Lower leg skin (tissue), 4 donors: ENCODE measurements at regions not wholly inside any gene's neighbourhood (a gene's known extent, or its start where the extent isn't known, plus 50 kb on each side); places are given as distances from the start of the nearest gene placed in this dataset.

Experiments
- DNase-seq, 2 donors: peaks; one replicate each; pipeline ENCODE4 v3.0.0-alpha.2; 2019; ENCODE audit warnings: low spot score in 2 of 2
- H3K4me3 ChIP-seq: fragments of 200-600 bp; sonication (generic); 2 replicates; pipeline ENCODE4 v1.5.1; 2017; ENCODE audit warnings: mild to moderate bottlenecking, low read depth; ENCODE audit not compliant: poor library complexity, severe bottlenecking
- CTCF ChIP-seq, 3 donors: fragments of 450-650 bp; IDR thresholded peaks; one replicate each; pipeline ENCODE4 v1.5.1; 2016; ENCODE audit warnings: antibody characterized with exemption in 3 of 3, mild to moderate bottlenecking in 3 of 3, moderate library complexity in 2 of 3
- POLR2A ChIP-seq, 2 donors: fragments of 450-650 bp; IDR thresholded peaks; one replicate each; pipeline ENCODE4 v1.6.1; 2016 to 2017; ENCODE audit warnings: antibody characterized with exemption in 2 of 2, mild to moderate bottlenecking in 1 of 2, moderate library complexity in 1 of 2
- WGBS, 2 donors: methylation state at CpG; one replicate each; pipeline ENCODE4 v1.1.5; 2018; 5-methylcytosine and 5-hydroxymethylcytosine counted together
- intact Hi-C: fragments of 100-400 bp; cut with DNase I; formaldehyde crosslinking; loops from one replicate; pipeline ENCODE4 v1.15.0; 2023; ENCODE audit warnings: low total_unique reads

- 97 to 99% methylated on average over 8 of the region's 8 CpGs for WGBS, 2 donors
- no peak for DNase-seq
- no peak overlapping the region for H3K4me3 ChIP-seq
- no peak for TF ChIP-seq CTCF (IDR thresholded peaks at IDR 0.05)
- no peak for TF ChIP-seq POLR2A (IDR thresholded peaks at IDR 0.05)
- intact Hi-C loops: no loop called here
These were observed 97.4 kb upstream of the DST start for GRCh38 chr6:56739836-56740815.

- 86 to 89% methylated on average over 4 of the region's 4 CpGs for WGBS, 2 donors
- TF ChIP-seq CTCF (IDR thresholded peaks at IDR 0.05) (no peak), POLR2A (IDR thresholded peaks at IDR 0.05) (no peak)
- DNase-seq: no peak
- intact Hi-C loops: no loop called here
- H3K4me3 ChIP-seq: no peak overlapping the region
These were observed 94.1 kb upstream of the DST start for GRCh38 chr6:56736804-56737203.

- WGBS, 2 donors: 79 to 88% methylated on average over 2 of the region's 2 CpGs
- TF ChIP-seq CTCF (IDR thresholded peaks at IDR 0.05) (no peak), POLR2A (IDR thresholded peaks at IDR 0.05) (no peak)
- DNase-seq: no peak
- intact Hi-C loops: no loop called here
- H3K4me3 ChIP-seq: no peak overlapping the region
These were observed 91.6 kb upstream of the DST start for GRCh38 chr6:56734335-56734734.

GRCh38 chr6:56733211-56733697 lies 90.6 kb upstream of the DST start:
- no peak for DNase-seq
- intact Hi-C loops: no loop called here
- no peak for TF ChIP-seq CTCF (IDR thresholded peaks at IDR 0.05)
- no peak for TF ChIP-seq POLR2A (IDR thresholded peaks at IDR 0.05)
- no peak overlapping the region for H3K4me3 ChIP-seq
- 87 to 100% methylated on average over 1 of the region's 1 CpG for WGBS, 2 donors

- H3K4me3 ChIP-seq: no peak overlapping the region
- no peak for DNase-seq
- WGBS, 2 donors: 81 to 82% methylated on average over 4 of the region's 4 CpGs
- intact Hi-C loops: no loop called here
- TF ChIP-seq CTCF (IDR thresholded peaks at IDR 0.05): no peak
- TF ChIP-seq POLR2A (IDR thresholded peaks at IDR 0.05): no peak
These were observed 89.8 kb upstream of the DST start for GRCh38 chr6:56732517-56732916.
